ENCODE measurements at regions not wholly inside any gene's neighbourhood (a gene's known extent, or its start where the extent isn't known, plus 50 kb on each side); places are given as distances from the start of the nearest gene placed in this dataset.

DNA sequence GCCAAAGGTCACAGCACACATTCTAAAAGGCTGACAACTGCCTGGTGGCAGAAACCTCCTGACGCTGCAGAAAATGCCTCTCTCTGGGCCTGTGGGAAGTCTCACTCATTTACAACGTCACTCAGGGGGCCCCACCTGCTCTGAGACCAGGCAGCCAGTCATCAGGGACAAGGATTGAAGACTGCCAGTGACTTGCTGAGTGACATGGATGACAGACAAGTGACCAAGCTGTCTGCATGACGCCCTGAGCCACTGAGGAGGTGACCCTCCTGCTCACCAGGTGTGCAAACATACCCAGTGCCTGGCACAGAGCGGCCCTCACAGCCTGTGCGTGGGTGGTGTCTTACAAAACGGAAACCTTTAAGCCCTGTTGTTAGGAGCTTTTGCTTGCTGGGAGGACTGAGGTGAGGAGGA lies 392.4 kb downstream of the TNS1 start:
- Histone ChIP-seq H3K4me1 (ENCODE audit: insufficient read depth, low read length, poor library complexity, severe bottlenecking) (no peaks in the 10 kb centered on the region), H3K9me3 (ENCODE audit: low read length) (no peaks in the 10 kb centered on the region), H2AFZ (ENCODE audit: low read length) (no peak overlapping the region), H3K36me3 (ENCODE audit: insufficient read depth, low read length) (no peaks in the 10 kb centered on the region), H3K4me2 (ENCODE audit: low read length) (no peak overlapping the region), H4K20me1 (ENCODE audit: insufficient read depth, low read length) (no peaks in the 10 kb centered on the region), H3K27ac (ENCODE audit: low read depth, low read length, poor library complexity, severe bottlenecking) (no peak overlapping the region), H3K79me2 (ENCODE audit: insufficient read depth, low read depth, low read length) (no peaks in the 10 kb centered on the region), H3K9me2 (ENCODE audit: insufficient read depth, low read length) (no peaks in the 10 kb centered on the region), H3K4me3 (ENCODE audit: low read depth, low read length, poor library complexity, severe bottlenecking) (no peak overlapping the region)
- no peak for TF ChIP-seq EZH2phosphoT487 (IDR thresholded peaks at IDR 0.05; ENCODE audit: borderline replicate concordance, low read depth, low read length)
- TF ChIP-seq, protein P1, sequence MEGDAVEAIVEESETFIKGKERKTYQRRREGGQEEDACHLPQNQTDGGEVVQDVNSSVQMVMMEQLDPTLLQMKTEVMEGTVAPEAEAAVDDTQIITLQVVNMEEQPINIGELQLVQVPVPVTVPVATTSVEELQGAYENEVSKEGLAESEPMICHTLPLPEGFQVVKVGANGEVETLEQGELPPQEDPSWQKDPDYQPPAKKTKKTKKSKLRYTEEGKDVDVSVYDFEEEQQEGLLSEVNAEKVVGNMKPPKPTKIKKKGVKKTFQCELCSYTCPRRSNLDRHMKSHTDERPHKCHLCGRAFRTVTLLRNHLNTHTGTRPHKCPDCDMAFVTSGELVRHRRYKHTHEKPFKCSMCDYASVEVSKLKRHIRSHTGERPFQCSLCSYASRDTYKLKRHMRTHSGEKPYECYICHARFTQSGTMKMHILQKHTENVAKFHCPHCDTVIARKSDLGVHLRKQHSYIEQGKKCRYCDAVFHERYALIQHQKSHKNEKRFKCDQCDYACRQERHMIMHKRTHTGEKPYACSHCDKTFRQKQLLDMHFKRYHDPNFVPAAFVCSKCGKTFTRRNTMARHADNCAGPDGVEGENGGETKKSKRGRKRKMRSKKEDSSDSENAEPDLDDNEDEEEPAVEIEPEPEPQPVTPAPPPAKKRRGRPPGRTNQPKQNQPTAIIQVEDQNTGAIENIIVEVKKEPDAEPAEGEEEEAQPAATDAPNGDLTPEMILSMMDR (conservative IDR thresholded peaks at IDR 0.05; ENCODE audit: low read length) = no peak
- intact Hi-C loops (cut with micrococcal nuclease; ENCODE audit: unreplicated experiment) = no loop called here
- no TSS peak for BruUV-seq (replicated peaks)
- DNase-seq (ENCODE audit: low spot score) = no peak
- ChIA-PET CTCF (ENCODE audit: unreplicated experiment) (no interaction called here), POLR2A (interaction anchor here (0.5 kb wide), 1 partner anchor 153 kb away, joined by 3 read pairs; no protein-coding TSS in a partner anchor)

DNA sequence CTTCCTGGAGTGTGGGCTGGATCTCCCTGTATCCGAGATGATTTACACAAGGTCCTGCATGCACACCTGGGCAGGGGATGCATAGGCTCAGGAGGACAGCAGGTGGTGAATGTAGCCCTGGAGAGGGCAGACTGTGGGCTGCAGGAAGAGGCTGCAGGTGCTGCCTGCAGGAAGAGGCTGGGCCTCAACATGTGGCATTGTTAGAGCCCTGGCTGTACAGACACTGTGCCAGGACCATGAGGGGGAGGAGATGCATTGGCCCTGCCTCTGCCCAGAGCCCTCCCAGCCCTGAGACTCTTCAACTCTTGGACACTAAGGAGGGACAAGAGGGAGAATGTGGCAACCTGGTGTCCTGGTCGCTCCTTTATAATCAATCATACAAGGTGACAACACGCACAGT lies 392.8 kb downstream of the TNS1 start:
- TF ChIP-seq EZH2phosphoT487 (IDR thresholded peaks at IDR 0.05; ENCODE audit: borderline replicate concordance, low read depth, low read length) = no peak
- TF ChIP-seq, protein P1 (conservative IDR thresholded peaks at IDR 0.05; ENCODE audit: low read length) = no peak
- Histone ChIP-seq H3K79me2 (ENCODE audit: insufficient read depth, low read depth, low read length) (no peaks in the 10 kb centered on the region), H4K20me1 (ENCODE audit: insufficient read depth, low read length) (no peaks in the 10 kb centered on the region), H3K9me2 (ENCODE audit: insufficient read depth, low read length) (no peaks in the 10 kb centered on the region), H2AFZ (ENCODE audit: low read length) (no peak overlapping the region), H3K27ac (ENCODE audit: low read depth, low read length, poor library complexity, severe bottlenecking) (no peak overlapping the region), H3K4me1 (ENCODE audit: insufficient read depth, low read length, poor library complexity, severe bottlenecking) (no peaks in the 10 kb centered on the region), H3K4me2 (ENCODE audit: low read length) (no peak overlapping the region), H3K36me3 (ENCODE audit: insufficient read depth, low read length) (no peaks in the 10 kb centered on the region), H3K4me3 (ENCODE audit: low read depth, low read length, poor library complexity, severe bottlenecking) (no peak overlapping the region), H3K9me3 (ENCODE audit: low read length) (no peaks in the 10 kb centered on the region)
- no peak for DNase-seq (ENCODE audit: low spot score)
- no TSS peak for BruUV-seq (replicated peaks)
- POLR2A ChIA-PET = interaction anchor here (0.5 kb wide), 1 partner anchor 153 kb away, joined by 3 read pairs; no protein-coding TSS in a partner anchor
- intact Hi-C loops (cut with micrococcal nuclease; ENCODE audit: unreplicated experiment) = no loop called here
- CTCF ChIA-PET (ENCODE audit: unreplicated experiment) = no interaction called here

DNA sequence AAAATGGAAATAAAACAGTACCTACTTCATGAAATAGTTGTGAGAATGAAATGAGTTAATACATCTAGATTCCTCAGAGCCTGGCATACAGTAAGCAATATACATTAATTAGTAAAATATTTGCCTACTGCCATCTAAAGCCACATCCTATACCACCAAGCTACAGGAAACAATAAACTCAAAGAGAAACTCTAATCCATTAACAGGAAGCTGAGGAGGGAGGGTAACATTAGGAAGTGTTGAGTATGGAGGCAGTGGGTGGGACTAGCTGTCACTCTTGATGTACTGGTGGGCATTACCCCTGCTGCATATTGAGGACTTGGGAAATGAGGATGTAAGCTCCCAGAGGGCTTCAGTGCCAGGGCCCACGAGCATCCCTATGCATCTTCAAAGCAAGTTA lies 396.5 kb downstream of the TNS1 start:
- ChIA-PET POLR2A (no interaction called here), CTCF (ENCODE audit: unreplicated experiment) (no interaction called here)
- Histone ChIP-seq H2AFZ (ENCODE audit: low read length) (no peak overlapping the region), H3K4me3 (ENCODE audit: low read depth, low read length, poor library complexity, severe bottlenecking) (no peak overlapping the region), H3K4me2 (ENCODE audit: low read length) (no peak overlapping the region), H3K9me2 (ENCODE audit: insufficient read depth, low read length) (no peaks in the 10 kb centered on the region), H3K27ac (ENCODE audit: low read depth, low read length, poor library complexity, severe bottlenecking) (no peak overlapping the region), H3K4me1 (ENCODE audit: insufficient read depth, low read length, poor library complexity, severe bottlenecking) (no peaks in the 10 kb centered on the region), H3K36me3 (ENCODE audit: insufficient read depth, low read length) (no peaks in the 10 kb centered on the region), H3K79me2 (ENCODE audit: insufficient read depth, low read depth, low read length) (no peaks in the 10 kb centered on the region), H3K9me3 (ENCODE audit: low read length) (no peaks in the 10 kb centered on the region), H4K20me1 (ENCODE audit: insufficient read depth, low read length) (no peaks in the 10 kb centered on the region)
- TF ChIP-seq, protein P1 (conservative IDR thresholded peaks at IDR 0.05; ENCODE audit: low read length) = no peak
- TF ChIP-seq EZH2phosphoT487 (IDR thresholded peaks at IDR 0.05; ENCODE audit: borderline replicate concordance, low read depth, low read length) = no peak
- intact Hi-C loops (cut with micrococcal nuclease; ENCODE audit: unreplicated experiment) = no loop called here
- no peak for DNase-seq (ENCODE audit: low spot score)
- no TSS peak for BruUV-seq (replicated peaks)
